Skin of body (tissue), 1 donor: ENCODE measurements at regions not wholly inside any gene's neighbourhood (a gene's known extent, or its start where the extent isn't known, plus 50 kb on each side); places are given as distances from the start of the nearest gene placed in this dataset.
"Not testable (repeated sequence)": the region's sequence is repeated elsewhere in the genome, so short reads cannot be mapped to it uniquely, and the experiment has no call there.

Experiments
- DNase-seq: peaks from one replicate; lab custom pipeline; 2025; lab: John Stamatoyannopoulos, UW

DNA sequence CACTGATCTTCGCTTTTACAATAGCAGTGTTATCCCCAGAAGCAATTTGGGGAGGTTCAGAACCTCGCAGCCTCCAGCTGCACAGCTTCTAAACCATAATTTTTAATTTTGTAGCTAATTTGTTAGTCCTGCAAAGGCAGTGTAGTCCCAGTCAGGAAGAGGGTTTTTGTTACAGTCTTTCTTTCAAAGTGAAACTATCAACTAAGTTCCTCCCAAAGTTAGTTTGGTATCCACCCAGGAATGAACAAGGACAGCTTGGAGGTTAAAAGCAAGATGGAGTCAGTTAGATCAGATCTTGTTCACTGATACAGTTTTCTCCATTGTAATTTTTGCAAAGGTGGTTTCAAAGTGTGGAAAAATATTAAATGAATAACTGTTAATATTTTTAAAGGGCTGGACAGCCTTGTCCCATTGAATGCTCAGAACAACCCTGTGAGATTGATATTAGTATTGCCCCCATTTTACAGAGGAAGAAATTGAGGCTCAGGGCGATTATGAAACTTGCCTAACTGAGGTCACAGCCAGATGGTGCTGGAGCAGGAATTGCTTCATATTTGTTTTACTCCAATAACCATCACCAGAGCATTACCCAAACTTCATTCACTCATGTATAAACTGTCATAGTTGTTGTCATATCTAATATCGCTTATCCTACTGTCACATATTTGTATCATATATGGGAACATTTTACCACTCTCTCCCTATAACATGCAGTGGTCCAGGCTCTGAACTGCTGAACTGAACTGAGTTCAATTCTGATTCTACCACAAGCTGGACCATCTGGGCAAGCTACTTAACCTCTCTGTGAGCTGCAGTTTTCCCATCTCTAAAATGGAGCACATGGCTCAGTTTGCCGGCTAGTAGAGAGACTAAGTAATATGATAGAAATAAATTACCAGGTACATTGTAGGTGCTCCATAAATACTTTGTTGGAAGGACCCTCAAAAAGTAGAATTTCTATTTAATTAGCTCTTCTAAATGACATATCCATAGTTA is 213.8 kb downstream of the BCAS1 start:
- no peak for DNase-seq

DNA sequence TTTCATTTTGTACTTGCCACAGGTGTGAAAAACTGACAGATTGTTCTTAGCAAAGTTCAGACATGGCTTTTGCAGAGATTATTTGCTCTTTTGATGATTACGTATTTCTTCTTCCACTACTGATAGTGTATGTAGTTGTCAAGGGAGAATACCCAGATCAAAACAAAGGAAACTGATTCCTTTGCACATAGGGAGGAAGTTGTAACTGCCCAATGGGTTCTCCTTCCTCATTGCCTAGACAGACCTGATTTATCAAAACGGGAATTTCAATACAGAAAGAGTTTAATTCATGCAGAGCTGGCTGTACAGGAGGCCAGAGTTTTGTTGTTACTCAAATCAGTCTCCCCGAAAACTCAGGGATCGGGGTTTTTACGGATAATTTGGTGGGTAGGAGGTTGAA is 214.7 kb downstream of the BCAS1 start:
- DNase-seq = no peak

DNA sequence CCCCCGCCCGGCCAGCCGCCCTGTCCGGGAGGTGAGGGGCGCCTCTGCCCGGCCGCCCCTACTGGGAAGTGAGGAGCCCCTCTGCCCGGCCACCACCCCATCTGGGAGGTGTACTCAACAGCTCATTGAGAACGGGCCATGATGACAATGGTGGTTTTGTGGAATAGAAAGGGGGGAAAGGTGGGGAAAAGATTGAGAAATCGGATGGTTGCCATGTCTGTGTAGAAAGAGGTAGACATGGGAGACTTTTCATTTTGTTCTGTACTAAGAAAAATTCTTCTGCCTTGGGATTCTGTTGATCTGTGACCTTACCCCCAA is 215.8 kb downstream of the BCAS1 start:
- DNase-seq = not testable (repeated sequence)

DNA sequence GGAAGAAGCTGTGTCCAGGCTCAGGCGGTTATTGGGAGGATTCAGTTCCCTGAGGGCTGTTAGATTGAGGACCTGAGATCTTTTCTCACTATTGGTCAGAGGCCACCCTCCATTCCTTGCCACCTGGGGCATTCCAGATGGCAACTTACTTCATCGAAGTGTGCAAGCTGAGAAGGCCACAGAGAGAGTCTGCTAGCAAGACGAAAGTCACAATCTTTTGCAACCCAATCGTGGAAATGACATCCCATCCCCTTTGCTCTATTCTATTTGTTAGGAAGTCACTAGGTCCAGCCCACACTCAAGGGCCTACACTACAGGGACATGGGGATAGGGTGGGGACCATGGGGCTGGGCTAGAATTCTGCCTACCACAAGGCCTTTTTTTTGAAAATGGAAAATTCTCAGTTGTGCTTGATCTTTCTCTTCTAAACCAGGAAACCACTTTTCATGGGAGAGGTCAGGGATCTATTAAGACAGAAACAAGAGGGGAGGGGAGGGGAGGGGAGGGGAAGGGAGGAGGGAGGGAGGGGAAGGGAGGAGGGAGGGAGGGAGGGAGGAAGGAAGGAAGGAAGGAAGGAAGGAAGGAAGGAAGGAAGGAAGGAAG is 217.2 kb downstream of the BCAS1 start:
- DNase-seq = no peak

DNA sequence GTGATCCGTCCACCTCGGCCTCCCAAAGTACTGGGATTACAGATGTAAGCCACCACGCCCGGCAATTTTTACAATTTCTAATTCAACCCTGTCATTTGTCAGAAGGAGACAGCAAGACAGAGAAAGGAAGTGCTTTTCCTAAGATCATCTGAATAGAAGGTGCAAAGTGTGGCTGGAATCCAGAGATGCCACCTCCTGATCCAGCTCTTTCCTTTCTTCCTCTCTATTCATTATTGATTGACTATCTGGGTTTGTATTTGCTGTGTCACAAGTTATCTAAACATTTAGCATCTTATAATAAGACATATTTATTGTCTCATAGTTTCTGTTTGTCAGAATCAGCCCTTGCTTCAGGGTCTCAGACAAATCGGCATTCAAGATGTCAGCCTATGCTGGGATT is 217.7 kb downstream of the BCAS1 start:
- DNase-seq = no peak

DNA sequence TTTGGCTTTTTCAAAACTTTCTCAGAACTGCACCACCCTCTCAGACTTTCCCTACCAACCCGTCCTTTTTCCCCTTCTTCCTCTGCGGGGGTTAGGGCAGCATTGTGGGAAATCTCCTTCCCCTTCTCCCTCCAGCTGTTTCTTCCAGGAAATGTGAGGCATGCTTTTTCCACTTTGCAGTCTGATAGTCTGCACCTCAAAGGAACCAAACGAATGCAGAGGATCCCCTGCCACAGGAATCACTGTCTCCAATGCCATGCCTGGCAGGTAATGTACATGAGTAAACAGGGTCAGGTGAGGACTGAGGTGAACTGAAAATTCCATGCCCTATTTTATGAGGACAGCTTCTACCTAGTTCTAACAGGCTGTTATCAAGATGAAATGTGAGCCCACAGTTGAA is 218.4 kb downstream of the BCAS1 start:
- DNase-seq = no peak

DNA sequence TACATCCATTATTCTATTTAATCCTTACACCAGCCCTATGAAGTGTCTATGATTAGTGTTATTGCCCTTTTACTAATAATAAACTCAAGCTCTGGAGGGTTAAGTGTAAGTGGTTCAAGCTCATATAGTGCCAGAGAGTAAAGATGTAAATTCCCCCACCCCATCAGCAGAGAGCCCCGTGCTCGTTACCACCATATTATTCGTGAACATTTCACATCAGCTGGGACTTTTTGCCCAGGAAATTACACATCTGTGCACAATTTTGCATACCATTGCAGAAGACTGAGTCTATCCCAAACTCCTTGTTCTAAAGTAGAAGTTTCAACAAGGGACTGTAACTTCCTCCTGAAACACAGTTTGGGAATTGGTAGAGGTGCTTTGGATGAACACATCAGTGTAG is 220.1 kb downstream of the BCAS1 start:
- no peak for DNase-seq

DNA sequence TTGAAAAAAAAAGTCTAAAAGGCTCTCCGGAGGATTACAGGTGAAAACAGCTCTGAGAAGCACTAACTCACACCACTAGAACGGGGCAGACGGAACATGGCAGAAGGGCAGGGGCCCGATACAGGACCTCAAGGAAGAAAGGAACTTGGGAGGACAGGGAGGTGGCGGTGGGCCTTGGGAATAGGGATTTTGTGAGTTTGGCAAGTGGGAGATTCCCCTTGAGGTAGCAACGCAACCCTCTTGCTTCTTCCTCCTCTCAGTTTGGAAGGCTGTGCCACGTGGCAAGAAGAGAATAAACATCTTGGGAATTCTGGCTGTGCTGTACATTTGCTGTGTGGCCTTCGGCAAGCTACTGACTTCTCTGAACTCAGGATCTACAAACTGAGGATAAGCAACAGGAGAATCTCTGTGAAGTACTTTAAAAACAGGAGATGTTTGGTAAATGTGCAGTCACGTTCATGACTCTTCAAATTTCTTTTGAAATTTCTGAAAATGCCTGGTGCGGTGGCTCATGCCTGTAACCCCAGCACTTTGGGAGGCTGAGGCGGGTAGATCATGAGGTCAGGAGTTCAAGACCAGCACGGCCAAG is 220.8 kb downstream of the BCAS1 start:
- no peak for DNase-seq

DNA sequence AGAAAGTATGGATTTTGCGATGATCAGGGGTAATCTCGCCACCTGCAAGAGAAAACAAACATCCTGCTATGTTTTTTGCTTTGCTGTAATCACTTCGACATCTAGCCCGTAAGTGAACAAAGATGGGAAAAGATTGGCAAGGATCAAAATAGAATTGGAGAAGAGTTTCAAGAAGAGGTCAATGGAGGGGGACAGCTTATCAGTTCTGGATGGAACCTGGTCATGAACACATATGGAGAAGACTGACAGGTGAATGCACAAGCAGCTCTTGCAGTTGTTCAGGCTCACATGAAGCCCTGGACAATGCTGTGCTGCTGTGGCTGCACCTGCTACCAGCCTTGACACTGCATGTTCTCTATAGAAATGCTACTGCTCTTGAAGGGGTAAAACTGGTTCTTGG is 222.1 kb downstream of the BCAS1 start:
- DNase-seq = no peak

DNA sequence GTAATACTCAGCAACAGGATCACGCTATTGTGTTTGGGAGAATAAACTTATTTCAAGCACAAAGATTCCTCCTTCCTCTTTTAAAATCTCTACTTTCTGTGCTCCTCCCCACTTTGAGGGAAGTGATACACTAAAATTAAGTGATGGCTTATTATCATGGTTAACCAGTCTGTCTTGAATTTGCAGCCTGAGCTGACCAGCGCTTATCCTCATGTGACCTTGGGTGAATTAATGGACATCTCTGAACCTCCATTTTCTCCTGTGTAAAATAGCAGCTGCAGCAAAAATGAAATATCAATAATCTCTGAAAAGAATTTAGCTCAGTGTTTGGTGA is 222.6 kb downstream of the BCAS1 start:
- no peak for DNase-seq

DNA sequence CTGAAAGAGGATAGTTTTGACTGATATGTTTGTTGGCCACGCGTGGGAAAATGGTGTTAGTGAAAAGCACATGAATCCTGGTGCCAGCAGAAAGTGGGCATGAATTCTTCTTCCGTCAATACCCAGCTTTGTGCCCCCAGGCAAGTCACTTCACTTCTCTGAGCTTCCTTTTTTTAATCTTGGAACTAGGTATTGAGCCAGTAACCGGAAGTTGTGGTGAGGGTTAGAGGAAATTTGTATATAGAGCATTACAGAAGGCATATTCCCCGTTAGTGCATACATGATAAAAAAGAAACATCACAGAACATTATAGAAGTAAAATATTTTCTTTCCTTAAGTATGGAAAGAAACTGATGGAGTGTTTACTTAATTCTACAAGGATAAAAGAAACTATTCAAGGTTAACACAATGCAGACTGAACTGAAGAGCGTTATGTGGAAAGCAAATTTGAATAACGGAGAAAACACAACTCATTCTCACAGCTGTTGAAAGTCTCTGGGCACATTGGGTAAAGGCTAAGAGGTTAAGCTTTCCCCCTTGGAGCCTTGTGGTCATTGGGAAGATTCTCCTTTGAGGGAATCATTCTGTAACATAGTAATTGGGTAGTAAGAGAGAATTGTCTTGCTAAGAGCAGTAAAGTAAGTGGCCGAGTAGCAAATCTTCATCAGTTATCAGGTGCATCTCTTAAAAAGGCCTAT is 223.1 kb downstream of the BCAS1 start:
- DNase-seq = no peak

DNA sequence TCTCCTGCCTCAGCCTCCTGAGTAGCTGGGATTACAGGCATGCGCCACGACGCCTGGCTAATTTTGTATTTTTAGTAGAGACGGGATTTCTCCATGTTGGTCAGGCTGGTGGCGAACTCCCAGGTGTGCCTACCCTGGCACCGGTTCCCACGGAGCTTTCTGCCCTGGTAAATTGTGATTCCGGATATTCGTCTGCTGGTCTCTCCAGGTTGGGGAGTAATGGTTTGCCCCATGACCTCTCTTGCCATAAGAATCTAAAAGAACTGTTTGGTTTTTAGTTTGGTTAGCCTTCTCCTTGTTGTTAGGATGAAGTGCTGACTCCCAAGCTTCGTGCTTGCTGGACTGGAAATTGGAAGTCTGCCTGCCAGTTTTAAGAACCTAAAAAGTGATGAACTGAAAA is 223.8 kb downstream of the BCAS1 start:
- no peak for DNase-seq

DNA sequence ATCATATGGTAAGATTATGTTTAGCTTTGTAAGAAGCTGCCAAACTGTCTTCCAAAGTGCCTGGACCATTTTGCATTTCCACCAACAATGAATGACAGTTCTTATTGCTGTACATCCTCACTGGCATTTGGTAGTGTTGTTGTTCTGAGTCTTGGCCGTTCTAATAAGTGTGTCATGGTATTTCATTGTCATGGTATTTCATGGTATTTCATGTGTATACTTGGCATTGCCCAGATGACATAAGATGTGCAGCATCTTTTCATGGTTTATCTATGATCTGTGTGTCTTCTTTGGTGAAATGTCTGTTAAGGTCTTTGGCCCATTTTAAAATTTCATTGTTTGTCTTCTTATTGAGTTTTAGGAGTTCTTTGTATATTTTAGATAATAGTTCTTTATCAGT is 224.4 kb downstream of the BCAS1 start:
- DNase-seq = no peak

DNA sequence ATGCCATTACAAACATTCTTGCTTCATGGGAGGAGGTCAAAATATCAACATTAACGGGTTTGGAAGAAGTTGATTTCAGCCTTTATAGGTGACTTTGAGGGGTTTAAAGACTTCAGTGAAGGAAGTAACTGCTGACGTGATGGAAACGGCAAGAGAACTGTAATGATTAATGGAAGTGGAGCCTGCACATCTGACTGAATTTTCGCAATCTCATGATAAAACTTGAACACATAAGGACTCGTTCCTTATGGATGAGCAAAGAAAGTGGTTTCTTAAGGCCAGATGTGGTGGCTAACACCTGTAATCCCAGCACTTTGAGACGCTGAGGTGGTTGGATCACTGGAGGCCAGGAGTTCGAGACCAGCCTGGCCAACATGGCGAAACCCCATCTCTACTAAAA is 226.1 kb downstream of the BCAS1 start:
- DNase-seq = no peak

DNA sequence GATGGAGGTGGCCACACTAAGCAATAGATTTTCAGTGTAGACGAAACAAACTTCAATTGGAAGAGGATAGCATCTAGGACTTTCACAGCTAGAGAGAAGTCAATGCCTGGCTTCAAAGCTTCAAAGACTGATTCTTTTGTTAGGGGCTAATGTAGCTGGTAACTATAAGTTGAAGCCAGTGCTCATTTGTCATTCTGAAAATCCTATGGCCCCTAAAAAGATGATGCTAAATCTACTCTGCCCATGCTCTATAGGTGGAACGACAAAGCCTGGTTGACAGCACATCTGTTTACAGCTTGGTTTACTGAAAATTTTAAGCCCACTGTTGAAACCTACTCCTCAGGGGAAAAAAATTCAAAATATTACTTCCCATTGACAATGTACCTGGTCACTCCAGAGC is 226.7 kb downstream of the BCAS1 start:
- no peak for DNase-seq

DNA sequence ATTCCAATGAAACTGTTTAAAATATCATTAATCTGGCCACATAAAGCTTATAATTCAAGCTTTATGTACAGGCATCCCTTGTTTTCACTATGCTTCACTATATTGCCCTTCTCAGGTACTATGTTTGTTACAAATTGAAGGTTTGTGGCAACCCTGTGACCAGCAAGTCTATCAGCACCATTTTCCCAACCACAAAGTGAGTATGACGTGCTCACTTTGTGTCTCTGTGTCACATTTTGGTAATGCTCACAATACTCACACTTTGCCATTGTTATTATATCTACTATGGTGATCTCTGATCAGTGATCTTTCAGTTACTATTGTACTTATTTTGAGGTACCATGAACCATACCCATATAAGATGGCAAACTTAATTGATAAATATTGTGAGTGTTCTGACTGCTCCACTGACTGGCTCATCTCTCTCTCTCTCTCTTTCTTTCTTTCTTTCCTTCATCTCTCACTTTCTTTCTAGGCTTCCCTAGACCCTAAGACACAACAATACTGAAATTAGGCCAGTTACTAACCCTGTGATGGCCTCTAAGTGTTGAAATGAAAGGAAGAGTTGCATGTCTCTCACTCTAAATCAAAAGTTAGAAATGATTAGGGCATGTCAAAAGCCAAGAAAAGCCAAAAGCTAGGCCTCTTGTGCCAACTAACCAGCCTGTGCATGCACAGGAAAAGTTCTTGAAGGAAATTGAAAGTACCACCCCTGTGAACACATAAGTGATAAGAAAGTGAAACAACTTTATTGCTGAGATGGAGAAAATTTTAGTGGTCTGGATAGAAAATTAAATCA is 227.9 kb downstream of the BCAS1 start:
- no peak for DNase-seq

DNA sequence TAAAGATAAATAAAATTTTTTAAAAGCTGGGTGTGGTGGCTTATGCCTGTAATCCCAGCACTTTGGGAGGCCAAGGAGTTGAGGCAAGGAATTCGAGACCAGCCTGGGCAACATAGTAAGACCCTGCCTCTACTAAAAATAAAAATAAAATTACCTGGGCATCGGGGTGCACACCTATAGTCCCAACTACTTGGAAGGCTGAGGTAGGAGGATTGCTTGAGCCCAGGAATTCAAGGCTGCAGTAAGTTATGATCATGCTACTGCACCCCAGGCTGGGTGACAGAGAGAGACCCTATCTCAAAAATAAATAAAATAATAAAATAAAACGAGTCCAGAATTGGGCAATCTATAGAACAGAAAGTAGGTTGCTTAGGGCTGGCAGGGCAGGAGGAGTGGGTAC is 228.7 kb downstream of the BCAS1 start:
- DNase-seq = no peak

DNA sequence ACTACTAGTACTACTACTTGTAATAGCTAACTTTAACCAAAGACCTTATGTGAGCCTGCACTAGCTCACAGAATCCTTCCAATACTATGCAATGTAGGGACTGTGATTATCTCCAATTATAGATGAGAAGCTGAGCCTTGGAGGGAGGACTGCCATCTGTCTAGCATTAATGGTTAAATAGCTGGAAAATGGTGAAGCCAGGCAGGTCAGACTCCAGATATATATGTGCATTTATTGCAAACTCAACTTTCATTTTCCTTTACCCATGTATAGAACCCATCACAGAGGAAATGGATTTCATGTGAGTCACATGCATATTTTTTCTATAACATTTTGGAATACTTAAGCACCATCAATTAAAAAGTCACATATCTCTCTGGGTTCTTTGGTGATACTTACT is 229.9 kb downstream of the BCAS1 start:
- DNase-seq = no peak

DNA sequence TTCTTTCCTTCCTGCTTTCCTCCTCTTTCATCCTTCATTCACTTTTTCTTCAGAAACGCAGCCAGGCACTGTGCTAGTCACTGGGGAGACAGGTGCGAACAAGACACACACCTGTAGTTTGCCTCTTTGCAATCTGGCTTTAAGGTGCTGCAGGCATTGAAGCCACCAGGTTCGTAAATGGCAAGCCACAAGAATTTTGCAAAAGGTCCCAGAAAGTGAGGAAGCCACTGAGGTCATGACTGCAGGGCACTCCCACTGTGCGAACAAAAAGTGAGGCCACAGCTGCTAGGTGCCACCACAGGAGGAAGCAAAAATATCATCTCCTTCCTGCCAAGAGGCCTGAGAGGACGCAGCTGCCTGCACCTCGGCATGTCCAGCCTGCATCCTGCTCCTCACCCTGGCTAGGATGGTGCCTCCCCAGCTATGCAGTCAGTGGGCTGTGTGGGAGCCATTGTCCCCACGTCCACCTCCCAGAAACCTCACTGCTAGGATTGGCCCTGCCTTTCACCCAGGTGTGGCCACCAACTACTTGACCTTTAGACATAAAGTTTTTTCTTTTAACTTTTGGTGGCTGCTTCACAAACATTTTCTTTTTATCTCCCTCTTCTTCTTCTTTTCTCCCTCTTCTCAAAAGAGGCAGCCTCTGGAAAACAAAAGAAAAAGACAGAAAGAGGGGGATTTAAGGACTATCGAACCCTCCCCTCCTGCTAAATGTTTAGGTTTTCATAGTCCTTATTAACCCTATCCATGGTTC is 230.8 kb downstream of the BCAS1 start:
- no peak for DNase-seq

DNA sequence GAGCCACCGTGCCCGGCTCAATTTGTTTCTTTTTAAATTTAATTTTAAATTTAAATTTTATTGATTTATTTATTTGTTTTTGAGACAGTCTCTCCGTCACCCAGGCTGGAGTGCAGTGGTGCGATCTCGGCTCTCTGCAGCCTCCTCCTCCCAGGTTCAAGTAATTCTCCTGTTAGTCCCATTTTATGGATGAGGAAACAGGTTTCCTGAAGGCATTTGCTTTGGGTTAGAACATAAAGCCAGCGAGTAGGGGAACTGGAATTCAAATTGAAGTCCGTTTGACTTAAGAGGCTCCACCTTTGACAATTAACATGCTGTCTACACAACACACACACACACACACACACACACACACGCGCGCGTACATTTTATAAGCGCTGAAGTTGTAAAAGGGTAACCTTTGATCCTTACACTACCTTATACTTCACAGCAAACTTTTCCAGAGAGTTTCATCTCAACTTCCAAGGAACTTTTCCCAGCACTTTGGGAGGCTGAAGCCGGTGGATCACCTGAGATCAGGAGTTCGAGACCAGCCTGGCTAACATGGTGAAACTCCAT is 232.0 kb downstream of the BCAS1 start:
- no peak for DNase-seq
